ENCODE measurements at regions not wholly inside any gene's neighbourhood (a gene's known extent, or its start where the extent isn't known, plus 50 kb on each side); places are given as distances from the start of the nearest gene placed in this dataset.

GRCh38 chr9:89780959-89781358, 176.1 kb downstream of the GADD45G start (continued):
- TF ChIP-seq KDM1A (IDR thresholded peaks at IDR 0.05; ENCODE audit: borderline replicate concordance, low read length) (no peak), FOSL1 (IDR thresholded peaks at IDR 0.05; ENCODE audit: insufficient read depth, low read depth, low read length) (no peak), SP1 (IDR thresholded peaks at IDR 0.05; ENCODE audit: low read depth, low read length) (no peak)

Data from H1 (cell line).